D721Med (cell line): ENCODE measurements at regions not wholly inside any gene's neighbourhood (a gene's known extent, or its start where the extent isn't known, plus 50 kb on each side); places are given as distances from the start of the nearest gene placed in this dataset.

Experiments
- DNase-seq: peaks from one replicate; pipeline ENCODE4 v3.0.0; 2011; ENCODE audit warnings: low spot score; ENCODE audit not compliant: insufficient read length
- FAIRE-seq: peaks from 2 replicates; lab custom pipeline; 2011; peaks lifted over from hg19 to GRCh38; lab: Jason Lieb, UNC
- CTCF ChIP-seq: IDR thresholded peaks from 2 replicates; pipeline ENCODE4 v1.5.1; 2012; ENCODE audit warnings: mild to moderate bottlenecking, control low read depth; ENCODE audit not compliant: insufficient read depth; ENCODE audit errors: missing control alignments

- FAIRE-seq (no peak), DNase-seq (no peak)
- TF ChIP-seq CTCF: no peak
Observed at GRCh38 chr12:76708296-76708695, 55.6 kb upstream of the ZDHHC17 start.

- DNase-seq (no peak), FAIRE-seq (no peak)
- TF ChIP-seq CTCF: no peak
Observed at GRCh38 chr12:76711241-76711640, 52.7 kb upstream of the ZDHHC17 start.

- DNase-seq (no peak), FAIRE-seq (no peak)
- TF ChIP-seq CTCF: no peak
Observed at GRCh38 chr12:76713130-76713529, 50.8 kb upstream of the ZDHHC17 start.

- no peak for TF ChIP-seq CTCF
- FAIRE-seq (peak; percentile 91), DNase-seq (no peak)
Observed at GRCh38 chr12:76713986-76714385, 49.9 kb upstream of the ZDHHC17 start.
